HCT116 (cell line): ENCODE measurements at regions not wholly inside any gene's neighbourhood (a gene's known extent, or its start where the extent isn't known, plus 50 kb on each side); places are given as distances from the start of the nearest gene placed in this dataset.

ENCODE experiments used
- ATAC-seq: fragments of 200-7000 bp; cut with Tn5 transposase; 2 replicates; pipeline ENCODE4 v1.9.1; 2020; ENCODE audit warnings: mild to moderate bottlenecking, moderate library complexity
- BruUV-seq: library from RNA; stranded (reverse); fragments of 400-500 nt; replicated peaks from 2 replicates; lab custom pipeline; 2021; lab: Mats Ljungman, UMichigan
- CTCF ChIA-PET: fragments of 300-600 bp; sonication (Branson Sonifier 250); formaldehyde crosslinking; loops from one replicate; lab custom pipeline; 2021; ENCODE audit warnings: antibody characterized with exemption; lab: Charles Lee
- POLR2A ChIA-PET: fragments of 300-600, 350-600 bp; sonication (Branson Sonifier 250); formaldehyde crosslinking; loops from one replicate; lab custom pipeline; 2021; ENCODE audit warnings: antibody characterized with exemption; lab: Charles Lee
- RAD21 ChIA-PET, 2 experiments: fragments of 300-600 bp; sonication (Branson Sonifier 250); formaldehyde crosslinking; loops; one replicate each; lab custom pipeline; 2023; ENCODE audit warnings: low total read pairs in 2 of 2; ENCODE audit not compliant: uncharacterized antibody in 2 of 2, unreplicated experiment in 2 of 2, low non-redundant PET in 1 of 2; lab: Charles Lee
- DNase-seq: peaks from one replicate; pipeline ENCODE4 v3.0.0-alpha.2; 2010; ENCODE audit warnings: low read depth, low spot score
- H2AFZ ChIP-seq: fragments of 200-600 bp; shearing (Covaris generic), sonication (generic); 2 replicates; pipeline ENCODE4 v1.6.1; 2017; ENCODE audit warnings: low read depth, mixed run types, mixed read lengths, antibody characterized with exemption, low read length; ENCODE audit not compliant: poor library complexity, severe bottlenecking
- H3K27ac ChIP-seq: 2 replicates; pipeline ENCODE4 v1.5.1; 2012; ENCODE audit warnings: low read depth, low read length
- H3K27me3 ChIP-seq: fragments of 200-600 bp; sonication (generic); 2 replicates; pipeline ENCODE4 v1.6.1; 2016; ENCODE audit warnings: mixed run types, low read length, mixed read lengths; ENCODE audit not compliant: insufficient read depth
- H3K36me3 ChIP-seq, 2 experiments: fragments of 200-500 bp in 1 of 2; fragments of 200-600 bp in 1 of 2; sonication (Bioruptor generic) in 1 of 2; sonication (generic) in 1 of 2; 2 replicates each; pipeline versions ENCODE4 v1.5.1 to v1.6.1; 2014 to 2016; ENCODE audit warnings: low read length in 2 of 2, inconsistent platforms in 1 of 2, mixed read lengths in 1 of 2, mixed run types in 1 of 2; ENCODE audit not compliant: insufficient read depth in 2 of 2, control insufficient read depth in 1 of 2
- H3K4me1 ChIP-seq, 2 experiments: fragments of 200-600 bp in 1 of 2; sonication (generic) in 1 of 2; 2 replicates each; pipeline versions ENCODE4 v1.5.1 to v1.6.1; 2012 to 2017; ENCODE audit warnings: low read length in 2 of 2, inconsistent platforms in 1 of 2, mild to moderate bottlenecking in 1 of 2, mixed read lengths in 1 of 2, mixed run types in 1 of 2, moderate library complexity in 1 of 2; ENCODE audit not compliant: insufficient read depth in 2 of 2, control insufficient read depth in 1 of 2
- H3K4me2 ChIP-seq: fragments of 200-600 bp; sonication (generic); 2 replicates; pipeline ENCODE4 v1.6.1; 2017; ENCODE audit warnings: mixed run types, low read length, mixed read lengths
- H3K4me3 ChIP-seq, 2 experiments: fragments of 200-600 bp in 1 of 2; sonication (generic) in 1 of 2; replicated peaks in 1 of 2; 2 replicates each; pipeline ENCODE4 v1.5.1; 2011 to 2016; ENCODE audit warnings: low read length in 2 of 2, control low read depth in 1 of 2, low read depth in 1 of 2, mild to moderate bottlenecking in 1 of 2, mixed read lengths in 1 of 2, mixed run types in 1 of 2
- H3K79me2 ChIP-seq: fragments of 200-600 bp; sonication (generic); 2 replicates; pipeline ENCODE4 v1.6.1; 2017; ENCODE audit warnings: mild to moderate bottlenecking, mixed run types, low read length, moderate library complexity, mixed read lengths; ENCODE audit not compliant: insufficient read depth
- H3K9ac ChIP-seq: fragments of 200-600 bp; sonication (generic); 2 replicates; pipeline ENCODE4 v1.6.1; 2016; ENCODE audit warnings: low read length, mixed read lengths
- H3K9me2 ChIP-seq: fragments of 200-600 bp; sonication (generic), shearing (Covaris generic); 2 replicates; pipeline ENCODE4 v1.6.1; 2017; ENCODE audit warnings: mixed run types, mild to moderate bottlenecking, moderate library complexity; ENCODE audit not compliant: insufficient read depth
- H3K9me3 ChIP-seq, 2 experiments: fragments of 200-500 bp in 1 of 2; fragments of 200-600 bp in 1 of 2; sonication (Bioruptor generic) in 1 of 2; sonication (generic) in 1 of 2; 2 replicates each; pipeline ENCODE4 v1.6.1; 2014 to 2017; ENCODE audit warnings: low read length in 2 of 2, mixed read lengths in 2 of 2, inconsistent platforms in 1 of 2, low read depth in 1 of 2, mild to moderate bottlenecking in 1 of 2, mixed run types in 1 of 2, moderate library complexity in 1 of 2; ENCODE audit not compliant: control insufficient read depth in 1 of 2, insufficient read depth in 1 of 2
- H4K20me1 ChIP-seq: fragments of 200-600 bp; sonication (generic), shearing (Covaris generic); 2 replicates; pipeline ENCODE4 v1.6.1; 2017; ENCODE audit warnings: mixed run types, mild to moderate bottlenecking, moderate library complexity; ENCODE audit not compliant: insufficient read depth
- CBX3 ChIP-seq: IDR thresholded peaks from 2 replicates; pipeline ENCODE4 v1.6.1; 2012; ENCODE audit warnings: low read depth
- EZH2phosphoT487 ChIP-seq: fragments of 200-600 bp; IDR thresholded peaks from 2 replicates; pipeline ENCODE4 v1.6.1; 2018; ENCODE audit warnings: antibody characterized with exemption, borderline replicate concordance
- JUND ChIP-seq: IDR thresholded peaks from 2 replicates; pipeline ENCODE4 v1.6.1; 2012
- RAD21 ChIP-seq: IDR thresholded peaks from 2 replicates; pipeline ENCODE4 v1.6.1; 2012; ENCODE audit warnings: low read depth, mild to moderate bottlenecking
- SIN3A ChIP-seq: IDR thresholded peaks from 2 replicates; pipeline ENCODE4 v1.6.1; 2012; ENCODE audit warnings: low read depth
- ZBTB33 ChIP-seq: IDR thresholded peaks from 2 replicates; pipeline ENCODE4 v1.6.1; 2011; ENCODE audit warnings: mild to moderate bottlenecking, low read length, moderate library complexity; ENCODE audit not compliant: insufficient replicate concordance; ENCODE audit errors: extremely low read depth
- ZFX ChIP-seq: fragments of 450-650 bp; IDR thresholded peaks from 2 replicates; pipeline ENCODE4 v1.6.1; 2017
- ZNF274 ChIP-seq: fragments of 200-500 bp; sonication (Bioruptor generic); IDR thresholded peaks from 2 replicates; pipeline ENCODE4 v1.6.1; 2014; ENCODE audit warnings: mild to moderate bottlenecking, low read depth, low read length, inconsistent platforms
- intact Hi-C: fragments of 100-400 bp; cut with micrococcal nuclease; formaldehyde crosslinking; loops from 2 replicates; pipeline ENCODE4 v1.10.0; 2022
- TF ChIP-seq, protein P1 (sequence below): IDR thresholded peaks from 2 replicates; pipeline ENCODE4 v1.6.1; 2012; ENCODE audit warnings: low read depth

GRCh38 chr7:124679146-124679545 is 86.4 kb downstream of the GPR37 start:
- no peaks in the 10 kb centered on the region for H4K20me1 ChIP-seq
- H3K27me3 ChIP-seq: no peaks in the 10 kb centered on the region
- H3K9ac ChIP-seq: no peak overlapping the region
- ATAC-seq: no peak
- CTCF ChIA-PET: no interaction called here
- H3K4me1 ChIP-seq: no peaks in the 10 kb centered on the region
- TF ChIP-seq EZH2phosphoT487 (no peak), ZFX (no peak)
- intact Hi-C loops: no loop called here
- no peak overlapping the region for H3K27ac ChIP-seq
- POLR2A ChIA-PET: no interaction called here
- H3K79me2 ChIP-seq: no peaks in the 10 kb centered on the region
- no peaks in the 10 kb centered on the region for H3K36me3 ChIP-seq
- no peaks in the 10 kb centered on the region for H3K9me2 ChIP-seq
- H3K9me3 ChIP-seq: no peaks in the 10 kb centered on the region
- no peak overlapping the region for H2AFZ ChIP-seq
- no TSS peak for BruUV-seq
- no peak for DNase-seq
- RAD21 ChIA-PET: no interaction called here
- no peak overlapping the region for H3K4me2 ChIP-seq
- H3K4me3 ChIP-seq: no peak overlapping the region

GRCh38 chr7:124674451-124674850 is 91.1 kb downstream of the GPR37 start:
- intact Hi-C loops: no loop called here
- Histone ChIP-seq H3K9ac (no peak overlapping the region), H4K20me1 (no peaks in the 10 kb centered on the region), H3K27me3 (no peaks in the 10 kb centered on the region), H3K36me3 (no peaks in the 10 kb centered on the region), H3K9me3 (no peaks in the 10 kb centered on the region), H3K79me2 (no peaks in the 10 kb centered on the region), H3K4me3 (no peak overlapping the region), H3K4me2 (no peak overlapping the region), H3K4me1 (0 out of 4 replicates have a peak, but pooled peaks cover 0 to 5% of the 10 kb centered on the region in 2 experiments), H3K27ac (no peak overlapping the region), H3K9me2 (no peaks in the 10 kb centered on the region), H2AFZ (no peak overlapping the region)
- no peak for TF ChIP-seq SIN3A
- no peak for TF ChIP-seq RAD21
- ChIA-PET CTCF (no interaction called here), POLR2A (no interaction called here), RAD21 (no interaction called here)
- DNase-seq (no peak), ATAC-seq (no peak)
- no TSS peak for BruUV-seq

DNA sequence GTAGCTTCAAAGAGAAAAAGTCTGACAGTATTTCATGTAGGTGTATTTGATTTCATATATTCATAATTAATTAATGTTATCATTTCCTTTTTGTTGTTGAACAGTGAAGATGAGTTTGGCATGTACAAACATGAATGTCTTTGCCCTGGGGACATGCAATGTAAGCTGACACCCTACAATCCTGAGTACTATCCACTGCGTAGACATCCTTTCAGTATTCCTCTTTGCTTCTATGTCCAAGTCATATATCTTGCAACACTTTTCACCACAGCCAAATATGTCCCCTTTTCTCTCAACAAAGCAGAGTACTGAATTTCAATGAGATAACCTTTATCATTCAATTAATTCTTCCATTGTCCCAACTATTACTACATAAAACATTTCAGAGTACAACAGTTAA is 93.6 kb downstream of the GPR37 start:
- ATAC-seq: no peak
- Histone ChIP-seq H3K36me3 (no peaks in the 10 kb centered on the region), H3K9ac (no peak overlapping the region), H3K9me2 (no peaks in the 10 kb centered on the region), H3K4me2 (no peak overlapping the region), H2AFZ (peak overlapping the region; percentile 39), H3K79me2 (no peaks in the 10 kb centered on the region), H3K27me3 (no peaks in the 10 kb centered on the region), H3K4me1 (0 out of 4 replicates have a peak, but pooled peaks cover 0 to 5% of the 10 kb centered on the region in 2 experiments), H3K27ac (no peak overlapping the region), H4K20me1 (no peaks in the 10 kb centered on the region), H3K9me3 (no peaks in the 10 kb centered on the region), H3K4me3 (no peak overlapping the region)
- intact Hi-C loops: no loop called here
- no TSS peak for BruUV-seq
- RAD21 ChIA-PET: no interaction called here
- no peak for DNase-seq
- CTCF ChIA-PET: no interaction called here
- POLR2A ChIA-PET: no interaction called here
- TF ChIP-seq CBX3 (no peak), JUND (no peak), ZBTB33 (no peak), ZFX (no peak), ZNF274 (no peak), RAD21 (no peak)
- TF ChIP-seq, protein P1, sequence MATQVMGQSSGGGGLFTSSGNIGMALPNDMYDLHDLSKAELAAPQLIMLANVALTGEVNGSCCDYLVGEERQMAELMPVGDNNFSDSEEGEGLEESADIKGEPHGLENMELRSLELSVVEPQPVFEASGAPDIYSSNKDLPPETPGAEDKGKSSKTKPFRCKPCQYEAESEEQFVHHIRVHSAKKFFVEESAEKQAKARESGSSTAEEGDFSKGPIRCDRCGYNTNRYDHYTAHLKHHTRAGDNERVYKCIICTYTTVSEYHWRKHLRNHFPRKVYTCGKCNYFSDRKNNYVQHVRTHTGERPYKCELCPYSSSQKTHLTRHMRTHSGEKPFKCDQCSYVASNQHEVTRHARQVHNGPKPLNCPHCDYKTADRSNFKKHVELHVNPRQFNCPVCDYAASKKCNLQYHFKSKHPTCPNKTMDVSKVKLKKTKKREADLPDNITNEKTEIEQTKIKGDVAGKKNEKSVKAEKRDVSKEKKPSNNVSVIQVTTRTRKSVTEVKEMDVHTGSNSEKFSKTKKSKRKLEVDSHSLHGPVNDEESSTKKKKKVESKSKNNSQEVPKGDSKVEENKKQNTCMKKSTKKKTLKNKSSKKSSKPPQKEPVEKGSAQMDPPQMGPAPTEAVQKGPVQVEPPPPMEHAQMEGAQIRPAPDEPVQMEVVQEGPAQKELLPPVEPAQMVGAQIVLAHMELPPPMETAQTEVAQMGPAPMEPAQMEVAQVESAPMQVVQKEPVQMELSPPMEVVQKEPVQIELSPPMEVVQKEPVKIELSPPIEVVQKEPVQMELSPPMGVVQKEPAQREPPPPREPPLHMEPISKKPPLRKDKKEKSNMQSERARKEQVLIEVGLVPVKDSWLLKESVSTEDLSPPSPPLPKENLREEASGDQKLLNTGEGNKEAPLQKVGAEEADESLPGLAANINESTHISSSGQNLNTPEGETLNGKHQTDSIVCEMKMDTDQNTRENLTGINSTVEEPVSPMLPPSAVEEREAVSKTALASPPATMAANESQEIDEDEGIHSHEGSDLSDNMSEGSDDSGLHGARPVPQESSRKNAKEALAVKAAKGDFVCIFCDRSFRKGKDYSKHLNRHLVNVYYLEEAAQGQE: no peak
